ENCODE measurements at regions not wholly inside any gene's neighbourhood (a gene's known extent, or its start where the extent isn't known, plus 50 kb on each side); places are given as distances from the start of the nearest gene placed in this dataset.
"Not testable (repeated sequence)": the region's sequence is repeated elsewhere in the genome, so short reads cannot be mapped to it uniquely, and the experiment has no call there.

GRCh38 chr5:18736051-18736398, 1101.8 kb downstream of the TAF11L14 start:
- H3K4me3 ChIP-seq: no peak overlapping the region
- 36 to 58% (median 51%) methylated on average over 2 of the region's 2 CpGs for WGBS, 5 donors
- H3K9me3 ChIP-seq: no peaks in the 10 kb centered on the region
- intact Hi-C loops (cut with DNase I; ENCODE audit: low total_unique reads): no loop called here
- H3K36me3 ChIP-seq: no peaks in the 10 kb centered on the region
- DNase-seq: no peak
- TF ChIP-seq CTCF (IDR thresholded peaks at IDR 0.05) (no peak), EP300 (IDR thresholded peaks at IDR 0.05) (no peak), POLR2A (IDR thresholded peaks at IDR 0.05) (no peak), POLR2AphosphoS5 (IDR thresholded peaks at IDR 0.05) (no peak)
- no peaks in the 10 kb centered on the region for H3K4me1 ChIP-seq
- no peak overlapping the region for H3K27ac ChIP-seq
- H3K27me3 ChIP-seq: no peaks in the 10 kb centered on the region

DNA sequence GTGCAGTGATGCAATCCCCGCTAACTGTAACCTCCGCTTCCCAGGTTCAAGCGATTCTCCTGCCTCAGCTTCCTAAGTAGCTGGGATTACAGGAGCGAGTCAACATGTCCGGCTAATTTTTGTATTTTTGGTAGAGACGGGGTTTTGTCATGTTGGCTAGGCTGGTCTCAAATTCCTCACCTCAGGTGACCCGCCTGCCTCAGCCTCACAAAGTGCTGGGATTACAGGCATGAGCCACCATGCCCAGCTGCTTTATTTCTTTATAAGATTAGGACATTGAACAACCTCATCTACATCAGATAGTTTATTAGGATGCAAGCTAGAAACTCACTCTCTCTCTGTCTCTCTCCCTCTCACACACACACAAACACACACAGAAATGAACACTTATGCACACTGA, 1102.5 kb downstream of the TAF11L14 start:
- H3K27ac ChIP-seq, H3K4me1 ChIP-seq: not testable (repeated sequence)
- 76 to 81% (median 79%) methylated on average over 7 of the region's 7 CpGs for WGBS, 5 donors

GRCh38 chr5:18740301-18740700, 1106.0 kb downstream of the TAF11L14 start:
- H3K9me3 ChIP-seq: no peaks in the 10 kb centered on the region
- H3K27me3 ChIP-seq: no peaks in the 10 kb centered on the region
- no peak overlapping the region for H3K27ac ChIP-seq
- intact Hi-C loops (cut with DNase I; ENCODE audit: low total_unique reads): no loop called here
- TF ChIP-seq POLR2AphosphoS5 (IDR thresholded peaks at IDR 0.05): no peak
- no peak for TF ChIP-seq CTCF (IDR thresholded peaks at IDR 0.05)
- TF ChIP-seq EP300 (IDR thresholded peaks at IDR 0.05): no peak
- H3K4me1 ChIP-seq: no peaks in the 10 kb centered on the region
- H3K4me3 ChIP-seq: no peak overlapping the region
- no peak for DNase-seq
- no peaks in the 10 kb centered on the region for H3K36me3 ChIP-seq

More for the DNA sequence above, 1102.5 kb downstream of the TAF11L14 start:
- H3K36me3 ChIP-seq; DNase-seq; H3K9me3 ChIP-seq; H3K27me3 ChIP-seq; intact Hi-C loops (cut with DNase I; ENCODE audit: low total_unique reads); H3K4me3 ChIP-seq: not testable (repeated sequence)

GRCh38 chr5:18742830-18743229, 1108.6 kb downstream of the TAF11L14 start:
- TF ChIP-seq POLR2A (IDR thresholded peaks at IDR 0.05) (no peak), EP300 (IDR thresholded peaks at IDR 0.05) (no peak), POLR2AphosphoS5 (IDR thresholded peaks at IDR 0.05) (no peak), CTCF (IDR thresholded peaks at IDR 0.05) (no peak)
- H3K27ac ChIP-seq: no peak overlapping the region
- H3K36me3 ChIP-seq: no peaks in the 10 kb centered on the region
- DNase-seq: no peak
- no peaks in the 10 kb centered on the region for H3K27me3 ChIP-seq
- intact Hi-C loops (cut with DNase I; ENCODE audit: low total_unique reads): no loop called here
- 80 to 96% (median 83%) methylated on average over 6 to 7 of the region's 7 CpGs for WGBS, 5 donors
- no peaks in the 10 kb centered on the region for H3K9me3 ChIP-seq
- H3K4me1 ChIP-seq: no peaks in the 10 kb centered on the region
- H3K4me3 ChIP-seq: no peak overlapping the region

- Histone ChIP-seq H3K9me3 (no peaks in the 10 kb centered on the region), H3K4me1 (no peaks in the 10 kb centered on the region), H3K4me3 (peak overlapping the region in 2 of 4 donors; percentile 48 to 58), H3K36me3 (no peaks in the 10 kb centered on the region), H3K27ac (peak overlapping the region in 1 of 5 donors; percentile 82), H3K27me3 (no peaks in the 10 kb centered on the region)
- intact Hi-C loops (cut with DNase I; ENCODE audit: low total_unique reads): no loop called here
- no peak for DNase-seq
- no peak for TF ChIP-seq POLR2AphosphoS5 (IDR thresholded peaks at IDR 0.05)
- TF ChIP-seq CTCF (IDR thresholded peaks at IDR 0.05): no peak
- TF ChIP-seq POLR2A (IDR thresholded peaks at IDR 0.05): no peak
- TF ChIP-seq EP300 (IDR thresholded peaks at IDR 0.05): no peak
- WGBS, 5 donors: 72 to 73% (median 72%) methylated on average over 3 of the region's 3 CpGs
Observed at GRCh38 chr5:18744441-18744840, 1110.2 kb downstream of the TAF11L14 start.
